ENCODE measurements at regions not wholly inside any gene's neighbourhood (a gene's known extent, or its start where the extent isn't known, plus 50 kb on each side); places are given as distances from the start of the nearest gene placed in this dataset.
"Not testable (repeated sequence)": the region's sequence is repeated elsewhere in the genome, so short reads cannot be mapped to it uniquely, and the experiment has no call there.

GRCh38 chr13:79837741-79838450 lies 356.9 kb downstream of the NDFIP2 start:
- no peak overlapping the region for H2AFZ ChIP-seq (ENCODE audit: low read depth)
- no peaks in the 10 kb centered on the region for H3K36me3 ChIP-seq (ENCODE audit: insufficient read depth)
- H4K20me1 ChIP-seq (ENCODE audit: insufficient read depth): no peaks in the 10 kb centered on the region
- H3K4me2 ChIP-seq: no peak overlapping the region
- no peak overlapping the region for H3K4me3 ChIP-seq (IDR thresholded peaks at IDR 0.05; ENCODE audit: insufficient read depth, low read depth, low read length)
- H3K27ac ChIP-seq: no peak overlapping the region
- no peaks in the 10 kb centered on the region for H3K4me1 ChIP-seq (ENCODE audit: low read depth, poor library complexity, severe bottlenecking)
- no peak overlapping the region for H3K9ac ChIP-seq
- TF ChIP-seq CTCF (conservative IDR thresholded peaks at IDR 0.05; ENCODE audit: low read depth, low read length): no peak
- H3K79me2 ChIP-seq (ENCODE audit: insufficient read depth, low read depth): no peaks in the 10 kb centered on the region
- H3K27me3 ChIP-seq (ENCODE audit: insufficient read depth, low read depth): no peaks in the 10 kb centered on the region

- not testable (repeated sequence) for H4K20me1 ChIP-seq (ENCODE audit: insufficient read depth); H3K4me1 ChIP-seq (ENCODE audit: low read depth, poor library complexity, severe bottlenecking); H3K9ac ChIP-seq; H3K4me3 ChIP-seq (IDR thresholded peaks at IDR 0.05; ENCODE audit: insufficient read depth, low read depth, low read length); H3K27ac ChIP-seq; H3K4me2 ChIP-seq; H3K27me3 ChIP-seq (ENCODE audit: insufficient read depth, low read depth); H3K79me2 ChIP-seq (ENCODE audit: insufficient read depth, low read depth); H2AFZ ChIP-seq (ENCODE audit: low read depth); H3K36me3 ChIP-seq (ENCODE audit: insufficient read depth)
Measured at GRCh38 chr13:79836121-79836520, 355.2 kb downstream of the NDFIP2 start.

- H3K9ac ChIP-seq: no peak overlapping the region
- H3K36me3 ChIP-seq (ENCODE audit: insufficient read depth): no peaks in the 10 kb centered on the region
- H3K4me2 ChIP-seq: no peak overlapping the region
- no peak for TF ChIP-seq CTCF (conservative IDR thresholded peaks at IDR 0.05; ENCODE audit: low read depth, low read length)
- H3K4me3 ChIP-seq (IDR thresholded peaks at IDR 0.05; ENCODE audit: insufficient read depth, low read depth, low read length): no peak overlapping the region
- H3K27ac ChIP-seq: no peak overlapping the region
- H2AFZ ChIP-seq (ENCODE audit: low read depth): no peak overlapping the region
- H3K27me3 ChIP-seq (ENCODE audit: insufficient read depth, low read depth): no peaks in the 10 kb centered on the region
- H3K79me2 ChIP-seq (ENCODE audit: insufficient read depth, low read depth): no peaks in the 10 kb centered on the region
- no peaks in the 10 kb centered on the region for H4K20me1 ChIP-seq (ENCODE audit: insufficient read depth)
- H3K4me1 ChIP-seq (ENCODE audit: low read depth, poor library complexity, severe bottlenecking): no peaks in the 10 kb centered on the region
Measured at GRCh38 chr13:79834876-79835275, 353.9 kb downstream of the NDFIP2 start.

GRCh38 chr13:79833991-79834390 lies 353.0 kb downstream of the NDFIP2 start:
- TF ChIP-seq CTCF (conservative IDR thresholded peaks at IDR 0.05; ENCODE audit: low read depth, low read length): no peak
- Histone ChIP-seq H3K9ac (no peak overlapping the region), H3K27me3 (ENCODE audit: insufficient read depth, low read depth) (no peaks in the 10 kb centered on the region), H2AFZ (ENCODE audit: low read depth) (no peak overlapping the region), H3K4me2 (no peak overlapping the region), H3K36me3 (ENCODE audit: insufficient read depth) (no peaks in the 10 kb centered on the region), H3K27ac (no peak overlapping the region), H3K79me2 (ENCODE audit: insufficient read depth, low read depth) (no peaks in the 10 kb centered on the region), H3K4me3 (IDR thresholded peaks at IDR 0.05; ENCODE audit: insufficient read depth, low read depth, low read length) (no peak overlapping the region), H3K4me1 (ENCODE audit: low read depth, poor library complexity, severe bottlenecking) (no peaks in the 10 kb centered on the region), H4K20me1 (ENCODE audit: insufficient read depth) (no peaks in the 10 kb centered on the region)

GRCh38 chr13:79831556-79831955 lies 350.6 kb downstream of the NDFIP2 start:
- no peak for TF ChIP-seq CTCF (conservative IDR thresholded peaks at IDR 0.05; ENCODE audit: low read depth, low read length)
- no peaks in the 10 kb centered on the region for H4K20me1 ChIP-seq (ENCODE audit: insufficient read depth)

More at GRCh38 chr13:79831556-79831955, 350.6 kb downstream of the NDFIP2 start:
- Histone ChIP-seq H3K4me1 (ENCODE audit: low read depth, poor library complexity, severe bottlenecking) (no peaks in the 10 kb centered on the region), H3K36me3 (ENCODE audit: insufficient read depth) (no peaks in the 10 kb centered on the region), H3K79me2 (ENCODE audit: insufficient read depth, low read depth) (no peaks in the 10 kb centered on the region), H3K4me2 (no peak overlapping the region), H2AFZ (ENCODE audit: low read depth) (no peak overlapping the region), H3K4me3 (IDR thresholded peaks at IDR 0.05; ENCODE audit: insufficient read depth, low read depth, low read length) (no peak overlapping the region), H3K27me3 (ENCODE audit: insufficient read depth, low read depth) (no peaks in the 10 kb centered on the region), H3K9ac (no peak overlapping the region), H3K27ac (no peak overlapping the region)
